ENCODE measurements at regions not wholly inside any gene's neighbourhood (a gene's known extent, or its start where the extent isn't known, plus 50 kb on each side); places are given as distances from the start of the nearest gene placed in this dataset.

DNA sequence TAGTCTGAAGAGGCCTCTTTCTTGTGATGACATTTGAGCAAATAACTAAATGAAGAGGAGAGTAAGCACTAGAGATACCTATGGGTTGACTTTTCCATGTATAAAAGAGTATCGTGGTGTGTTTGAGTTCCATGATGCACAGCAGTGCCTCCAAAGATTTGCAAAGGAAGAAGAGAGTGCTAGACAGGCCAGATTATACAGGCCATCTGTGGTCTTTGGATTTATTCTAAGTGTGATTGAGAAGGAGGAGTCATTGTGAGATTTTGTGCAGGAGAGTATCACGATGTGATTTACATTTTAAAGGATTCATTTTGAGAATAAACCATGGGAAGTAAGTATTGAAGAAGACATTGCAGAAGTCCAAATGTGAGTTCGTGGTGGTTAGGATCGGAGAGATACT is 695.9 kb upstream of the FAM98A start:
- TF ChIP-seq, protein P1, sequence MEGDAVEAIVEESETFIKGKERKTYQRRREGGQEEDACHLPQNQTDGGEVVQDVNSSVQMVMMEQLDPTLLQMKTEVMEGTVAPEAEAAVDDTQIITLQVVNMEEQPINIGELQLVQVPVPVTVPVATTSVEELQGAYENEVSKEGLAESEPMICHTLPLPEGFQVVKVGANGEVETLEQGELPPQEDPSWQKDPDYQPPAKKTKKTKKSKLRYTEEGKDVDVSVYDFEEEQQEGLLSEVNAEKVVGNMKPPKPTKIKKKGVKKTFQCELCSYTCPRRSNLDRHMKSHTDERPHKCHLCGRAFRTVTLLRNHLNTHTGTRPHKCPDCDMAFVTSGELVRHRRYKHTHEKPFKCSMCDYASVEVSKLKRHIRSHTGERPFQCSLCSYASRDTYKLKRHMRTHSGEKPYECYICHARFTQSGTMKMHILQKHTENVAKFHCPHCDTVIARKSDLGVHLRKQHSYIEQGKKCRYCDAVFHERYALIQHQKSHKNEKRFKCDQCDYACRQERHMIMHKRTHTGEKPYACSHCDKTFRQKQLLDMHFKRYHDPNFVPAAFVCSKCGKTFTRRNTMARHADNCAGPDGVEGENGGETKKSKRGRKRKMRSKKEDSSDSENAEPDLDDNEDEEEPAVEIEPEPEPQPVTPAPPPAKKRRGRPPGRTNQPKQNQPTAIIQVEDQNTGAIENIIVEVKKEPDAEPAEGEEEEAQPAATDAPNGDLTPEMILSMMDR (conservative IDR thresholded peaks at IDR 0.05; ENCODE audit: control insufficient read depth, insufficient read depth, low read depth, low read length): no peak
- no peak overlapping the region for H3K4me3 ChIP-seq (ENCODE audit: control insufficient read depth, low read depth, low read length)
- DNase-seq (ENCODE audit: low read depth): no peak

DNA sequence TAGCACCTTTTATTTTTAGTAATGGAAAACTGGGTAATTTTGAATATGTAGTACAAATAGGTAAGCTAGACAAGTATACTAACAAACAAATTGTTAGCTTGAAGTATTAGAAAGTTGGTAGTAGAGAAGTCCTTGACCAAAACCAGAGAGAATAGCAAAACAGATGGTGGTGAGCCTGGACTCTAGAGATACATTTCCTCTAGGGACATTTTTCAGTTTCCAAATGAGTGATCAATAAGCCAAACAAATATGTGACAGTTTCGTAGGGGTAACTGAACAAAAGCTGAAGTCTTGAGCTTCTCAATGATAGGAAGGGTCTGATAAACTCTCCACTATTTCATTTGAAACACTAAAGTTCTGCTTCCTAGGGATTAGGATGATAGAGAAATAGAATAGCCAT is 692.0 kb upstream of the FAM98A start:
- DNase-seq (ENCODE audit: low read depth): no peak
- H3K4me3 ChIP-seq (ENCODE audit: control insufficient read depth, low read depth, low read length): no peak overlapping the region
- TF ChIP-seq, protein P1 (conservative IDR thresholded peaks at IDR 0.05; ENCODE audit: control insufficient read depth, insufficient read depth, low read depth, low read length): no peak

DNA sequence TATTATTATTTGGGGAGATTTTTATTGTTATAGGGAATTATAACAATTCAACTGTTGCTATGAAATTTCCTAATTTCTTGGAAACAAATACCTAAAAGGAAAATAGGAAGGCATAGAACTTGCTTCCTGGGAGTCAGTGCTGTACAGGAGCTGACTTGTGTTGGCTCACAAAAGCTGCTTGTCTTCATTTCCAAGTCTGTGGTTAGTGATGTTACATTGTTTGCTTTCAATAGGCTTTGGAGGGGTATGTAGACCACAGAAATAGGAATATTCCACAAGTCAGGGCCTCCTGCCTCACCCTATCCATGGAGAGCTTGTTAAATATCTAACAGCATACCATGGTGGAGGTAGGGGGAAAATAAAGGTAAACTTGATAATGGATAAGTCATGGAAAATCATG is 688.9 kb upstream of the FAM98A start:
- TF ChIP-seq, protein P1 (conservative IDR thresholded peaks at IDR 0.05; ENCODE audit: control insufficient read depth, insufficient read depth, low read depth, low read length): no peak
- no peak overlapping the region for H3K4me3 ChIP-seq (ENCODE audit: control insufficient read depth, low read depth, low read length)
- DNase-seq (ENCODE audit: low read depth): no peak

DNA sequence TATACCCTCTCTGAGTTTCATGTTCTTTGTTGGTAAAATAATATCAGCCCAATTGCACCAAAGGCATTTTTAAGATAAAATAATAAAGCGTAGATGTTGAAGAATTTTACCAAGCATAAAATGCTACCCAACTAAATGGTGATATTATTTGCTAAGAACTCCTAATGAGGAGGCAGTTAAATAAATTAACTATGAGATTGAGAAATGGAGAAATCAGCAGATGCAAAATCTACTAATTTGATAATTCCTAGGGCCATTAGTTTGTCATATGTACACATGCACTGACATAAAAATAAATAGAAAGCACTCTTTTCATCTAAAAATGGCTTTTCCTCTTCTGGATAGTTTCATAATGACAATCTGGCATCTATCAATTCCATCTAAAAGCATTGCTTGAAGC is 681.5 kb upstream of the FAM98A start:
- no peak overlapping the region for H3K4me3 ChIP-seq (ENCODE audit: control insufficient read depth, low read depth, low read length)
- no peak for DNase-seq (ENCODE audit: low read depth)
- TF ChIP-seq, protein P1 (conservative IDR thresholded peaks at IDR 0.05; ENCODE audit: control insufficient read depth, insufficient read depth, low read depth, low read length): no peak

DNA sequence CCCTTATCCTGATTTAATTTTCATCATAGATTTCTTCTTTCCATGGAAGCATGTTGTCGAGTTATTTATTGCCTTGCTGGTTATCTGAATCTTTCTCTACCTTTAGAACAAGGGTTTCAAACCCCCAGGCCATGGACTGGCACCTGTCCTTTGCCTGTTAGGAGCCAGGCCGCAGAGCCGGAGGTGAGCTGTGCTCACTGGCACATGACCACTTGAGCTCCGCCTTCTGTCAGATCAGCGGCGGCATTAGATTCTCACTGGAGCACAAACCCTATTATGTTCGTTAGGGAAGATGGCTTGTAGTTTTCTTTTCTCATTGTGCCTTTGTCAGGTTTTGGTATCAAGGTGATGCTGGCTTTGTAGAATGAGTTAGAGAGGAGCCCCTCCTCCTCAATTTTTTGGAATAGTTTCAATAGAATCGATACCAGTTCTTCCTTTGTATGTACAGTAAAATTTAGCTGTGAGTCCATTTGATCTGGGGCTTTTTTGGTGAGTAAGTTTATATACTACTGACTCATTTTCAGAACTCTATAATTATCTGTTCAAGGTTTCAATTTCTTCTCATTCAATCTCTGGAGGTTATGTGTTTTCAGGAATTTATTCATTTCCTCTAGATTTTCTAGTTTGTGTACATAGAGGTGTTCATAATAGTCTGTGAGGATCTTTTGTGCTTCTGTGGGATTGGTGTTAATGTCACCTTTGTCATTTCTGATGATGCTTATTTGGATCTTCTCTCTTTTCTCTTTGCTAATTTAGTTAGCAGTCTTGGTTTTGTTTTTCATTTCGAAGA is 668.0 kb upstream of the FAM98A start:
- TF ChIP-seq, protein P1 (conservative IDR thresholded peaks at IDR 0.05; ENCODE audit: control insufficient read depth, insufficient read depth, low read depth, low read length): no peak
- DNase-seq (ENCODE audit: low read depth): no peak
- H3K4me3 ChIP-seq (ENCODE audit: control insufficient read depth, low read depth, low read length): no peak overlapping the region

DNA sequence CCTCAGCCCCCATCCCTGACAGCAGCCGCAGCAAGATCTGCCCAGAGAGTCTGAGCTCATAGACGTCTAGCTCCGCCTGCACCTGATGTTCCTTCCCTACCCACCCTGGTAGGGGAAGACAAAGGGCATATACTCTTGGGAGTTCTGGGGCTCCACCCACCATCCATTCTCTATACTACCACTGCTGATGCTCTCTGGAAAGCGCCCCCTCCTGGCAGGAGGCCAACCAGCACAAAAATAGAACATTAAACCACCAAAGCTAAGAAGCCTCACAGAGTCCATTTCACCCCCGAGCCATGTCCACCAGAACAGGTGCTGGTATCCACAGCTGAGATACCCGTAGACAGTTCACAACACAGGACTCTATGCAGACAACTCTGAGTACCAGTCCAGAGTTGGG is 662.6 kb upstream of the FAM98A start:
- DNase-seq (ENCODE audit: low read depth): no peak
- no peak overlapping the region for H3K4me3 ChIP-seq (ENCODE audit: control insufficient read depth, low read depth, low read length)
- TF ChIP-seq, protein P1 (conservative IDR thresholded peaks at IDR 0.05; ENCODE audit: control insufficient read depth, insufficient read depth, low read depth, low read length): no peak
